ENCODE measurements at regions not wholly inside any gene's neighbourhood (a gene's known extent, or its start where the extent isn't known, plus 50 kb on each side); places are given as distances from the start of the nearest gene placed in this dataset.

DNA sequence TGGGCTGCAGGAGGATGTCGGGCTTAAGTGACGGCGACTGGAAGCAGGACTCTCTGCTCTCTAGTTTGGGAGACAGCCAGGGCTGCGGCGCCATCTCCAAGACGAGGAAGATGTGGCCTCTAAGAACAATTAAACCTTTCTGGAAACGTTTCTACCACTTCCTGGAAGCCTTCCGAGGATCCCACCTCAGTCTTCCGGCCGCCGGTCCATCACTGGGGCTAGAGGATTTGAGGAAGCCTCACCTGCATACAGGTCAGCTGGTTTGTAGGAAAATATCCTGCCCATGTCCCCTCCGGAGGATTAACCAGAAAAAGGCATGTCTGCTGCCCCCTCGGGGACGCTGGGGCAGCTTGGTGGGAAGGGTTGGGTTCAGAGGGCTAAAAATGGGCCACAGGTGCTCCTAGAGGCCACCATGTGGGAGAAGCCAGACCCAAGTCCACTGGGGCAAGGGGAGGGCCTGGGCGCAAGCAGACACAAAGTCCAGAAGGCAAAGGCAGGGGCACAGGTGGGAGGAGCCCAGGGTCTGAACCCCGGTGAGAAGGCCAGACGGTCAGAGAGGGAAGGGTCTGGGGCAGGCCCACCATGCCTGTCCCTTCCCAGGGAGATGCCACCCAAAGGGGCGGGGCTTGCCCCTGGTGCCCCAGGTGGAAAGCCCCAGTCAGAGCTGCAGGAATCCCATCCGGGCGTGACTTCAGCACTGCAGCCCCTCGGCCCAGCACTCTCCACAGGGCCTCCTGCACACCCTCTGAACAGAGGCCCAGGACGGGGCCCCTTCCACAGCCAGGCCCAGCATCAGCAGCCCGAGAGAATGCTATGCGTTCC is 82.2 kb upstream of the ID2 start:
- TF ChIP-seq POLR2A (IDR thresholded peaks at IDR 0.05) = no peak
- TF ChIP-seq, protein P1, sequence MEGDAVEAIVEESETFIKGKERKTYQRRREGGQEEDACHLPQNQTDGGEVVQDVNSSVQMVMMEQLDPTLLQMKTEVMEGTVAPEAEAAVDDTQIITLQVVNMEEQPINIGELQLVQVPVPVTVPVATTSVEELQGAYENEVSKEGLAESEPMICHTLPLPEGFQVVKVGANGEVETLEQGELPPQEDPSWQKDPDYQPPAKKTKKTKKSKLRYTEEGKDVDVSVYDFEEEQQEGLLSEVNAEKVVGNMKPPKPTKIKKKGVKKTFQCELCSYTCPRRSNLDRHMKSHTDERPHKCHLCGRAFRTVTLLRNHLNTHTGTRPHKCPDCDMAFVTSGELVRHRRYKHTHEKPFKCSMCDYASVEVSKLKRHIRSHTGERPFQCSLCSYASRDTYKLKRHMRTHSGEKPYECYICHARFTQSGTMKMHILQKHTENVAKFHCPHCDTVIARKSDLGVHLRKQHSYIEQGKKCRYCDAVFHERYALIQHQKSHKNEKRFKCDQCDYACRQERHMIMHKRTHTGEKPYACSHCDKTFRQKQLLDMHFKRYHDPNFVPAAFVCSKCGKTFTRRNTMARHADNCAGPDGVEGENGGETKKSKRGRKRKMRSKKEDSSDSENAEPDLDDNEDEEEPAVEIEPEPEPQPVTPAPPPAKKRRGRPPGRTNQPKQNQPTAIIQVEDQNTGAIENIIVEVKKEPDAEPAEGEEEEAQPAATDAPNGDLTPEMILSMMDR (IDR thresholded peaks at IDR 0.05) = no peak

All from heart left ventricle (tissue), 13 donors.